IPS DF 6.9 (cell line): ENCODE measurements at regions not wholly inside any gene's neighbourhood (a gene's known extent, or its start where the extent isn't known, plus 50 kb on each side); places are given as distances from the start of the nearest gene placed in this dataset.
"Not testable (repeated sequence)": the region's sequence is repeated elsewhere in the genome, so short reads cannot be mapped to it uniquely, and the experiment has no call there.

Experiments
- DNase-seq: peaks from one replicate; pipeline ENCODE4 v3.0.0-alpha.2; 2013; ENCODE audit warnings: low read depth, low spot score
- H3K27ac ChIP-seq: one replicate; pipeline ENCODE4 v1.5.1; 2013; ENCODE audit warnings: low read length, control low read depth
- H3K27me3 ChIP-seq: 2 replicates; pipeline ENCODE4 v1.6.1; 2013; ENCODE audit warnings: mild to moderate bottlenecking, low read length; ENCODE audit not compliant: control insufficient read depth, insufficient read depth
- H3K36me3 ChIP-seq: 2 replicates; pipeline ENCODE4 v1.6.1; 2013; ENCODE audit warnings: low read length; ENCODE audit not compliant: control insufficient read depth, insufficient read depth
- H3K4me1 ChIP-seq: 2 replicates; pipeline ENCODE4 v1.6.1; 2013; ENCODE audit warnings: low read length; ENCODE audit not compliant: control insufficient read depth, insufficient read depth
- H3K4me3 ChIP-seq: 2 replicates; pipeline ENCODE4 v1.5.1; 2013; ENCODE audit warnings: mild to moderate bottlenecking, low read length
- H3K9me3 ChIP-seq: 2 replicates; pipeline ENCODE4 v1.6.1; 2013; ENCODE audit warnings: low read length, inconsistent platforms; ENCODE audit not compliant: control insufficient read depth, insufficient read depth
- WGBS: extraction: QIAGEN DNeasy Blood & Tissue Kit; methylation state at CpG from one replicate; pipeline ENCODE4 v1.1.7; 2013; ENCODE audit warnings: mixed read lengths, missing lambda C conversion rate; ENCODE audit not compliant: insufficient read length, insufficient coverage; 5-methylcytosine and 5-hydroxymethylcytosine counted together

GRCh38 chr15:20340331-20340811 lies 201.2 kb downstream of the GOLGA6L6 start:
- no peak overlapping the region for H3K27ac ChIP-seq

GRCh38 chr15:20339086-20339791 lies 202.4 kb downstream of the GOLGA6L6 start:
- H3K4me3 ChIP-seq, H3K36me3 ChIP-seq, H3K27ac ChIP-seq, DNase-seq, H3K4me1 ChIP-seq, H3K27me3 ChIP-seq, H3K9me3 ChIP-seq: not testable (repeated sequence)
- no CpG with 5 or more reads among the region's 17 CpGs for WGBS

More at GRCh38 chr15:20340331-20340811, 201.2 kb downstream of the GOLGA6L6 start:
- no peak overlapping the region for H3K4me3 ChIP-seq
- DNase-seq, result no peak
- peaks cover 18% of the 10 kb centered on the region for H3K9me3 ChIP-seq
- peaks cover 7% of the 10 kb centered on the region; the same call in 1 of the 2 replicates for H3K36me3 ChIP-seq
- no CpG with 5 or more reads among the region's 9 CpGs for WGBS
- no peaks in the 10 kb centered on the region for H3K27me3 ChIP-seq
- no peaks in the 10 kb centered on the region for H3K4me1 ChIP-seq

- not testable (repeated sequence) for H3K27me3 ChIP-seq, H3K4me1 ChIP-seq, H3K27ac ChIP-seq, H3K4me3 ChIP-seq, H3K36me3 ChIP-seq, H3K9me3 ChIP-seq, DNase-seq
- WGBS, result no CpG with 5 or more reads among the region's 13 CpGs
These were observed 202.9 kb downstream of the GOLGA6L6 start for GRCh38 chr15:20338671-20339070.

- WGBS, result no CpG with 5 or more reads among the region's 5 CpGs
- DNase-seq, H3K4me1 ChIP-seq, H3K27me3 ChIP-seq, H3K4me3 ChIP-seq, H3K9me3 ChIP-seq, H3K36me3 ChIP-seq, H3K27ac ChIP-seq: not testable (repeated sequence)
These were observed 204.4 kb downstream of the GOLGA6L6 start for GRCh38 chr15:20337238-20337637.

- not testable (repeated sequence) for H3K27me3 ChIP-seq, H3K4me1 ChIP-seq, H3K9me3 ChIP-seq, H3K4me3 ChIP-seq, DNase-seq, H3K36me3 ChIP-seq, H3K27ac ChIP-seq
- no CpG with 5 or more reads among the region's 6 CpGs for WGBS
These were observed 207.1 kb downstream of the GOLGA6L6 start for GRCh38 chr15:20334451-20334850.

- H3K36me3 ChIP-seq, H3K27me3 ChIP-seq, DNase-seq, H3K9me3 ChIP-seq, H3K4me1 ChIP-seq, H3K27ac ChIP-seq, H3K4me3 ChIP-seq: not testable (repeated sequence)
- WGBS, result no CpG with 5 or more reads among the region's 4 CpGs
These were observed 215.8 kb downstream of the GOLGA6L6 start for GRCh38 chr15:20325751-20326150.

- H3K36me3 ChIP-seq, result not testable (repeated sequence)
- WGBS, result 100% methylated on average over 1 of the region's 2 CpGs
These were observed 224.5 kb downstream of the GOLGA6L6 start for GRCh38 chr15:20317132-20317531.

GRCh38 chr15:20311014-20311680 lies 230.5 kb downstream of the GOLGA6L6 start:
- H3K27ac ChIP-seq, H3K27me3 ChIP-seq, H3K36me3 ChIP-seq, H3K9me3 ChIP-seq, H3K4me3 ChIP-seq, DNase-seq, H3K4me1 ChIP-seq: not testable (repeated sequence)
- no CpG with 5 or more reads among the region's 23 CpGs for WGBS

More at GRCh38 chr15:20317132-20317531, 224.5 kb downstream of the GOLGA6L6 start:
- H3K27ac ChIP-seq, H3K4me1 ChIP-seq, H3K9me3 ChIP-seq, DNase-seq, H3K4me3 ChIP-seq, H3K27me3 ChIP-seq: not testable (repeated sequence)

- DNase-seq, result no peak
- no peak overlapping the region for H3K27ac ChIP-seq
- no peaks in the 10 kb centered on the region; the same call in 1 of the 2 replicates for H3K36me3 ChIP-seq
- H3K27me3 ChIP-seq, result no peaks in the 10 kb centered on the region
- no peak overlapping the region for H3K4me3 ChIP-seq
- no peaks in the 10 kb centered on the region for H3K4me1 ChIP-seq
- H3K9me3 ChIP-seq, result peaks cover 8% of the 10 kb centered on the region
These were observed 231.0 kb downstream of the GOLGA6L6 start for GRCh38 chr15:20310603-20311002.

GRCh38 chr15:20309966-20310365 lies 231.6 kb downstream of the GOLGA6L6 start:
- H3K36me3 ChIP-seq, DNase-seq, H3K4me1 ChIP-seq, H3K27ac ChIP-seq, H3K9me3 ChIP-seq, H3K27me3 ChIP-seq, H3K4me3 ChIP-seq: not testable (repeated sequence)

GRCh38 chr15:20309395-20309794 lies 232.2 kb downstream of the GOLGA6L6 start:
- H3K4me1 ChIP-seq, H3K27me3 ChIP-seq, H3K36me3 ChIP-seq, DNase-seq, H3K4me3 ChIP-seq, H3K27ac ChIP-seq, H3K9me3 ChIP-seq: not testable (repeated sequence)
- 100% methylated on average over 3 of the region's 3 CpGs for WGBS
